Activated CD8-positive, alpha-beta T cell treated with anti-CD3 and anti-CD28 coated beads, Interleukin-2, amount 10 ng/mL, durations not matched to agents 7 days and 5 days (primary cell): ENCODE measurements at regions not wholly inside any gene's neighbourhood (a gene's known extent, or its start where the extent isn't known, plus 50 kb on each side); places are given as distances from the start of the nearest gene placed in this dataset.

ENCODE experiments used
- ATAC-seq: fragments of 150-1000 bp; cut with Tn5 transposase; one replicate; pipeline ENCODE4 v1.10.0; 2021; ENCODE audit warnings: moderate library complexity
- CTCF ChIA-PET: fragments of 350-600 bp; sonication (Branson Sonifier 250); formaldehyde crosslinking; loops from one replicate; lab custom pipeline; 2021; ENCODE audit warnings: antibody characterized with exemption; lab: Charles Lee
- POLR2A ChIA-PET: fragments of 350-600 bp; sonication (Branson Sonifier 250); formaldehyde crosslinking; loops from one replicate; lab custom pipeline; 2021; ENCODE audit warnings: antibody characterized with exemption; lab: Charles Lee
- DNase-seq: peaks from one replicate; pipeline ENCODE4 v3.0.0-alpha.2; 2020
- H3K27ac Mint-ChIP-seq: one replicate; pipeline ENCODE4 v1.8.0; 2021; ENCODE audit warnings: mild to moderate bottlenecking, mixed read lengths
- H3K27me3 Mint-ChIP-seq: one replicate; pipeline ENCODE4 v1.8.0; 2021; ENCODE audit warnings: low read depth, mixed read lengths
- H3K36me3 Mint-ChIP-seq: one replicate; pipeline ENCODE4 v1.8.0; 2021; ENCODE audit warnings: low read depth, mixed read lengths
- H3K4me1 Mint-ChIP-seq: one replicate; pipeline ENCODE4 v1.8.0; 2021; ENCODE audit warnings: low read depth, mixed read lengths
- H3K4me3 Mint-ChIP-seq: one replicate; pipeline ENCODE4 v1.8.0; 2021; ENCODE audit warnings: mild to moderate bottlenecking, mixed read lengths
- H3K9me3 Mint-ChIP-seq: one replicate; pipeline ENCODE4 v1.8.0; 2022; ENCODE audit warnings: mixed read lengths; ENCODE audit not compliant: insufficient read depth

GRCh38 chr2:56763683-56764082 is 579.9 kb downstream of the CCDC85A start:
- no peaks in the 10 kb centered on the region for H3K4me1 Mint-ChIP-seq
- no peak overlapping the region for H3K4me3 Mint-ChIP-seq
- CTCF ChIA-PET = no interaction called here
- H3K36me3 Mint-ChIP-seq = no peaks in the 10 kb centered on the region
- H3K27ac Mint-ChIP-seq = no peak overlapping the region
- no peaks in the 10 kb centered on the region for H3K27me3 Mint-ChIP-seq
- POLR2A ChIA-PET = no interaction called here
- no peak for DNase-seq
- peaks cover 15% of the 10 kb centered on the region for H3K9me3 Mint-ChIP-seq
- ATAC-seq = no peak

- H3K4me3 Mint-ChIP-seq = no peak overlapping the region
- no peaks in the 10 kb centered on the region for H3K4me1 Mint-ChIP-seq
- H3K27ac Mint-ChIP-seq = no peak overlapping the region
- DNase-seq (no peak), ATAC-seq (no peak)
- no peaks in the 10 kb centered on the region for H3K36me3 Mint-ChIP-seq
- H3K9me3 Mint-ChIP-seq = peaks cover 4% of the 10 kb centered on the region
- H3K27me3 Mint-ChIP-seq = no peaks in the 10 kb centered on the region
- POLR2A ChIA-PET = no interaction called here
- CTCF ChIA-PET = no interaction called here
Measured at GRCh38 chr2:56768973-56769372, 585.2 kb downstream of the CCDC85A start.

- H3K4me3 Mint-ChIP-seq = no peak overlapping the region
- peaks cover 4% of the 10 kb centered on the region for H3K9me3 Mint-ChIP-seq
- ChIA-PET CTCF (no interaction called here), POLR2A (no interaction called here)
- H3K36me3 Mint-ChIP-seq = no peaks in the 10 kb centered on the region
- DNase-seq (no peak), ATAC-seq (no peak)
- H3K27ac Mint-ChIP-seq = no peak overlapping the region
- no peaks in the 10 kb centered on the region for H3K27me3 Mint-ChIP-seq
- H3K4me1 Mint-ChIP-seq = no peaks in the 10 kb centered on the region
Measured at GRCh38 chr2:56770490-56770889, 586.7 kb downstream of the CCDC85A start.

- CTCF ChIA-PET = no interaction called here
Measured at GRCh38 chr2:56784046-56784445, 600.3 kb downstream of the CCDC85A start.

GRCh38 chr2:56801214-56801613 is 617.4 kb downstream of the CCDC85A start:
- ChIA-PET POLR2A (no interaction called here), CTCF (no interaction called here)
- no peak for DNase-seq
- no peaks in the 10 kb centered on the region for H3K27me3 Mint-ChIP-seq
- H3K27ac Mint-ChIP-seq = no peak overlapping the region
- no peaks in the 10 kb centered on the region for H3K4me1 Mint-ChIP-seq
- H3K4me3 Mint-ChIP-seq = no peak overlapping the region
- no peak for ATAC-seq
- H3K9me3 Mint-ChIP-seq = peaks cover 11% of the 10 kb centered on the region
- H3K36me3 Mint-ChIP-seq = no peaks in the 10 kb centered on the region

More at GRCh38 chr2:56784046-56784445, 600.3 kb downstream of the CCDC85A start:
- H3K4me1 Mint-ChIP-seq = no peaks in the 10 kb centered on the region
- H3K27ac Mint-ChIP-seq = no peak overlapping the region
- peaks cover 9% of the 10 kb centered on the region for H3K9me3 Mint-ChIP-seq
- H3K36me3 Mint-ChIP-seq = no peaks in the 10 kb centered on the region
- DNase-seq = no peak
- POLR2A ChIA-PET = no interaction called here
- no peak for ATAC-seq
- no peak overlapping the region for H3K4me3 Mint-ChIP-seq
- H3K27me3 Mint-ChIP-seq = no peaks in the 10 kb centered on the region

- Mint-ChIP-seq H3K4me3 (no peak overlapping the region), H3K27ac (no peak overlapping the region), H3K36me3 (no peaks in the 10 kb centered on the region), H3K27me3 (no peaks in the 10 kb centered on the region), H3K9me3 (peaks cover 11% of the 10 kb centered on the region), H3K4me1 (no peaks in the 10 kb centered on the region)
- DNase-seq = no peak
- ChIA-PET CTCF (no interaction called here), POLR2A (no interaction called here)
- ATAC-seq = no peak
Measured at GRCh38 chr2:56801770-56802169, 618.0 kb downstream of the CCDC85A start.

GRCh38 chr2:56803596-56803995 is 619.8 kb downstream of the CCDC85A start:
- ATAC-seq (no peak), DNase-seq (no peak)
- Mint-ChIP-seq H3K4me1 (no peaks in the 10 kb centered on the region), H3K36me3 (no peaks in the 10 kb centered on the region), H3K27ac (no peak overlapping the region), H3K9me3 (peaks cover 14% of the 10 kb centered on the region), H3K4me3 (no peak overlapping the region), H3K27me3 (no peaks in the 10 kb centered on the region)
- ChIA-PET CTCF (no interaction called here), POLR2A (no interaction called here)

GRCh38 chr2:56806924-56807323 is 623.1 kb downstream of the CCDC85A start:
- H3K4me3 Mint-ChIP-seq = no peak overlapping the region
- CTCF ChIA-PET = no interaction called here
- no peaks in the 10 kb centered on the region for H3K4me1 Mint-ChIP-seq
- H3K27ac Mint-ChIP-seq = no peak overlapping the region
- POLR2A ChIA-PET = no interaction called here
- H3K36me3 Mint-ChIP-seq = no peaks in the 10 kb centered on the region
- H3K9me3 Mint-ChIP-seq = peaks cover 9% of the 10 kb centered on the region
- DNase-seq = no peak
- ATAC-seq = no peak
- no peaks in the 10 kb centered on the region for H3K27me3 Mint-ChIP-seq

GRCh38 chr2:56807861-56808260 is 624.1 kb downstream of the CCDC85A start:
- H3K36me3 Mint-ChIP-seq = no peaks in the 10 kb centered on the region
- H3K4me1 Mint-ChIP-seq = no peaks in the 10 kb centered on the region
- H3K27ac Mint-ChIP-seq = no peak overlapping the region
- H3K4me3 Mint-ChIP-seq = no peak overlapping the region
- ChIA-PET CTCF (no interaction called here), POLR2A (no interaction called here)
- ATAC-seq (no peak), DNase-seq (no peak)
- peaks cover 7% of the 10 kb centered on the region for H3K9me3 Mint-ChIP-seq
- H3K27me3 Mint-ChIP-seq = no peaks in the 10 kb centered on the region

GRCh38 chr2:56811401-56811800 is 627.6 kb downstream of the CCDC85A start:
- POLR2A ChIA-PET = no interaction called here
- CTCF ChIA-PET = no interaction called here
- DNase-seq (no peak), ATAC-seq (no peak)
- no peaks in the 10 kb centered on the region for H3K36me3 Mint-ChIP-seq
- no peaks in the 10 kb centered on the region for H3K4me1 Mint-ChIP-seq
- no peak overlapping the region for H3K27ac Mint-ChIP-seq
- H3K4me3 Mint-ChIP-seq = no peak overlapping the region
- H3K27me3 Mint-ChIP-seq = no peaks in the 10 kb centered on the region
- H3K9me3 Mint-ChIP-seq = peaks cover 7% of the 10 kb centered on the region

GRCh38 chr2:56812432-56812831 is 628.6 kb downstream of the CCDC85A start:
- ATAC-seq (no peak), DNase-seq (no peak)
- POLR2A ChIA-PET = no interaction called here
- Mint-ChIP-seq H3K27me3 (no peaks in the 10 kb centered on the region), H3K36me3 (no peaks in the 10 kb centered on the region), H3K4me1 (no peaks in the 10 kb centered on the region), H3K27ac (no peak overlapping the region), H3K4me3 (no peak overlapping the region), H3K9me3 (peaks cover 7% of the 10 kb centered on the region)
- CTCF ChIA-PET = no interaction called here

- ATAC-seq (no peak), DNase-seq (no peak)
- ChIA-PET CTCF (no interaction called here), POLR2A (no interaction called here)
- Mint-ChIP-seq H3K4me3 (no peak overlapping the region), H3K4me1 (no peaks in the 10 kb centered on the region), H3K27ac (no peak overlapping the region), H3K27me3 (no peaks in the 10 kb centered on the region), H3K9me3 (peaks cover 4% of the 10 kb centered on the region), H3K36me3 (no peaks in the 10 kb centered on the region)
Measured at GRCh38 chr2:56813490-56813889, 629.7 kb downstream of the CCDC85A start.

GRCh38 chr2:56816666-56817065 is 632.9 kb downstream of the CCDC85A start:
- Mint-ChIP-seq H3K27me3 (no peaks in the 10 kb centered on the region), H3K4me3 (no peak overlapping the region), H3K36me3 (no peaks in the 10 kb centered on the region), H3K27ac (no peak overlapping the region), H3K9me3 (peaks cover 10% of the 10 kb centered on the region), H3K4me1 (no peaks in the 10 kb centered on the region)
- ATAC-seq = no peak
- ChIA-PET CTCF (no interaction called here), POLR2A (no interaction called here)
- no peak for DNase-seq
